ENCODE measurements at regions not wholly inside any gene's neighbourhood (a gene's known extent, or its start where the extent isn't known, plus 50 kb on each side); places are given as distances from the start of the nearest gene placed in this dataset.

DNA sequence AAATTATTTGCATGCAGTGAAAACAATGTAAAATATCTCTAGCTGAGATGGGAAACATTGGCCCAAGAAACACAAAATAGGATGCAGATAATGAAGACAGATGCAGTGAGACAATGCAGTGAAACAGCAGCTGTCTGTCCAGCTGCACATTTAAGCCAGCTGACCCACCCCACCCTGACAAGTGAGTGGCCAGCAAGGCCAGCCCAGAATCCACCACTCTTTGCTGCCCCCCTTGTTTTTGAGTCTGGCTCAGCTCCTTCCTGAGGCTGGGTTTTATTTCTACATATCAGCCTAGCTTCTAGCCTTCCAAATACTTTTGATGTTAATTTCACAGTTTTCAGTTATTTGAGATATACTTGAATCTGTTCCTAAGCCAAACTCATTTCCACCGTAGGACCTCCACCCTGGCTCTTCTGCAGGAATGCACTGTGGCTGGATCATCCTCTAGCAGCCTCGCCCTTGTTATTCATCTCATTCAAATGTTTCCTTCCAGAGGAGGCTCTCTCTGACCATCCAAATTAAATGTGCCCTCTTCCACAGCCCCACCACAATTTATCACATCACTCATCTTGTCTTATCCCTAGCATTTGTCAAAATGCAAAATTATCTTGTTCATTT is 154.1 kb upstream of the POU2AF2 start:
- DNase-seq: no peak

DNA sequence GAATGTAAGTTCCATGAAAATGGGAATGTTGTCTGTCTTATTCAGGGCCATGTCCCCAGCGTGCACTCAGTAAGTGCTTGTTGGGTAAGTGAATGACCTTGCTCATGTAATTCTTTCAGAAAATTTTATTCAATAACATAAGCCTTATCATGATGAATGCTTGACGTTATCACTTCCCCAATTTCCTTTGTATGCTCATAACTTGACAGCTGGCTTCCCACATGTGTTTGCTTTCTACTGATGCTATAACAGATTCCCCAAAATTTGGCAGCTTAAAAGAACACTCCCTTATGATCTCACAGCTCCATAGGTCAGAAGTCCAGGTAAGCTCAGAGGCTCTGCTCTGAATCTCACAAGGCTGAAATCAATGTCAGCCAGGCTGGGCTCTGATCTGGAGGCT is 155.8 kb upstream of the POU2AF2 start:
- DNase-seq: no peak

DNA sequence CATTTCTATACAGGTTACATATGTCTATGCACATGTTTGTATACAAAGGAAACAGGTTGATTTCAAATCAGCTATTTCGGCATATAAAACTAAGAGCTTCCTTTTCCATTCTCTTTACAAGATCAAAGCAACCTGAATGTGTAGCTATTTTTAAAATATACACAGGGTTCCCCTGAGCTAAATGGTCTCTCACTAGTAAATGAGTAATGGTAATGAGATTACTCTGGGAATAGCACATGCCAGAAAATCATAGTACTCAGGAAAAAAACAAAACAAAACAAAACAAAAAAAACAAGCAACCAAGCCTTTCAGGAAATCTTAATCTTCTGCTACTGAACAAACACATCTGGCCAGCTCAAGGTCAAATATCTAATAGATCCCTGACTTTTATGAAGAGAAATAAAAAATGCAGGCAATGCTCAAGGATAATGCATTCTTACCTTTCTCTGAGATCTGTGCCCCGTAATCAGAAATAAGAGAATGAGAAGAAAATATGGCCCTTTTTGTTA is 156.6 kb upstream of the POU2AF2 start:
- DNase-seq: no peak

DNA sequence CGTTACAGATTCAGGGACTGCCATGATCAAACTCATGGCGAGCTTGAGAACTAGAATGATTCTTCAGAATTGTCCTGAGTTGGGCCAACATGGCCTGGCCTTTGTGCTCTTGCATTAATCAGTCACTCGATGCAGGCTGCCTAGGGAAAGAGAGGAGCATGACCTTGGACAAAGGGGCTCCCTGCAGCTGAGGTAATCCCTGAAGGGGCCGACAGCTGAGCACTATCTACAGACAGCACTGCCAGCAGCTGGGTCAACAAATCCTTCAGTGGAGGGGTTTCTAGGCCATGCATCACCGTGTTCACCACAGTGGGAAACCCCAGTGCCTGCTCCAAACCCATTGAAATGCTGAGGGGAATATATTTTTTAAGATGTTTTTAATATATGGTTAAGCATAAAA is 159.5 kb upstream of the POU2AF2 start:
- DNase-seq: no peak

- no peak for DNase-seq
Measured at GRCh38 chr11:111082664-111083063, 162.9 kb upstream of the POU2AF2 start.

- DNase-seq: no peak
Measured at GRCh38 chr11:111081021-111081511, 164.5 kb upstream of the POU2AF2 start.

DNA sequence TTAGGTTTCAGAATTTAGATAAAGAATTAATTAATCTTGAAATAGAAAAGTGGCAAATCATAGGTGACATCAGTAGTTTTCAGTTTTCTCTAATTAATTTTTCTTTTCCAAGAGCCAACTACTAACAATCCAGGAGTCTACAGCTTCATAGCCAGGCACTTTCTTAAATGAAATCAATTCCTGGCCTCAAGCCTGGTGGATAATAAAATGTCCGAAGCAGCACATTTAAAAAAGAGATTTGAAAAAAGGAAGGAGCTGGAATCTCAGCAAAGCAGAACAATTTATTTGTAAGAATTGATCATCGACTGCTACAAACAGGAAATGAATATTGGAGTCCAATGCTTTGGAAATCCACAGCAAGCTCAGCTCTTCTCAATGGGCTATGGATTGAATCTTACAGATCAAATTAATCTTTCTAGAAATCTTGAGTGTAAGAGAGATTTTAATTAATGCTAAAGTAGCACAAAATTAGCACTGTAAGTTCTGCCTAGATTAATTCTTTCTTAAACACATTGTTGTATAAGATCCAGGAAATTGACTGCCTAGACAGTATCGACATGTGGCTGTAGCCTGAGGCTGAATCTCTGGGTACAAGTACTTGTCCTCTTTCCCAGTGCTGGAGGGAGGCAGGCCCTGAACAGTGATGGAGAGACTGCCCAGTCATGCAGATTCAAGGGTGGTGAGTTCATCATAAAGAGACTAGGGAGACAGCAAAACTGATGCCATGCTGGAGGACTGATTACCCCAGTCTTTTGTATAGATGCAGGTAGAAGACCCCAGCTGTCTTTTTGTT is 167.8 kb upstream of the POU2AF2 start:
- no peak for DNase-seq

GRCh38 chr11:111069066-111069465 is 176.5 kb upstream of the POU2AF2 start:
- DNase-seq: no peak

DNA sequence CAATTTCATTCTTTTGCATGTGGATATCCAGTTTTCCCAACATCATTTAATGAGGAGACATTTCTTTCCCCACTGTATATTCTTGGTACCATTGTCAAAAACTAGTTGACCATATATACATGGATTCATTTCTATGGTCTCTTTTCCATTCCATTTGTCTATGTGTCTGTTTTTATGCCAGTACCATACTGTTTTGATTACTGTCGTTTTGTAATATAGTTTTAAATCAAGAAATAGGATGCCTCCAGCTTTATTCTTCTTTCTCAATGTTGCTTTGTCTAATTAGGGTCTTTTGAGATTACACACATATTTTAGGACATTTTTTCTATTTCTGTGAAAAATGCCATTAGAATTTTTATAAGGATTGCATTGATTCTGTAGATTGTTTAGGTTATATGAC is 177.5 kb upstream of the POU2AF2 start:
- no peak for DNase-seq

GRCh38 chr11:111066846-111067245 is 178.7 kb upstream of the POU2AF2 start:
- DNase-seq: no peak

DNA sequence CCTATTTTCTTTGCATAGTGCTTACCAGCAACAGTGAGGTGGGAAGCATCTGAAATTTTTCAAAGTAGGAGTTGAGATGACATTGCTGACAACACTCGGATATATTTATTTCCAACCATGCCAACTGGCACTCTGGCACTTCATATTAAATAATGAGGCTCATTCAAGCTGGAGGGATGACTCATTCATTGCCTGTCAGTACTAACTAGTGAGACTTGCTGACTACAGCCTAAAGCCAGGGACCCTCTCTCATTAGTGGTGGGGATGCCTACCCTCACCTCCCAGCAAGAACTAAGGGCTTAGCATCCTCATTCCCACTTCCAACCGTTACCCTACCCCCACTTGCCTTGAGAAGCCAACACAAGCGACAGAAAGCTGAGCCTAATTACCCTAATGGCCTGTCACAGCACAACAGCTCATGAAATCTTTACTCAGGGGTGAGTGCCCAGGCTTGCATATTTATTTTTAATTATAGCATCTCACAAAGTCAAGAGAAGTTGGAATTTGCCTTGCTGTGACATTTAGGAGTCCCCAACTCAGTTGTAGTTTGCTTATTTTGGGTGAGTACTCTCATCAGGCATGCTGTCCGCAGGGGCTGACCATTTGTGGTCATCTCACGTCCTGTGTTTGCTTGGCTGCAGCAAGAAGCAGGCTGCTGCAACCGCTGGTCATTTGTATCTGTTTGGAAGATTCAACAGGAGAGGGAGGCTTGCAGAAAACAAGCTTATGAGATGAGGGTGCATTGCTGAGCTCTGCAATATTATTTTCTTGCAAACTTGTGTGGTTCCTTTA is 181.6 kb upstream of the POU2AF2 start:
- DNase-seq: no peak

DNA sequence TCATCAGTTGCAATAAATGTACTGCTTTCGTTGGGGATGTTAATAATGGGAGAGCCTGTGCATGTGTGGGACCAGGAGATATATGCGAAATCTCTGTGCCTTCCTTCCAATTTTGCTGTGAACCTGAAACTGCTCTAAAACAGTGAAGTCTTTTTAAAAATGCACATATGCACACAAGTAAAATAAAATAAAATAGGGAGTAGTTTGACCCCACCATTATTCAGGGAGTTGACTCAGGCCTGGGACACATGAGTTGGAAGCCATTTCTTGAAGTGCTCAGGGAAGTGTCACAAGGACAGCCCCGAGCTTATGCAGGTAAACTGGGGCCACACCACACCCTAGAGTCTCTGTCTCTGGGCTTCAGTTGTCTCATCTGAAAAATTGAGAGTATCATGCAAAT is 183.1 kb upstream of the POU2AF2 start:
- DNase-seq: no peak

GRCh38 chr11:111059726-111060125 is 185.8 kb upstream of the POU2AF2 start:
- DNase-seq: no peak

GRCh38 chr11:111049131-111049530 is 196.4 kb upstream of the POU2AF2 start:
- no peak for DNase-seq

DNA sequence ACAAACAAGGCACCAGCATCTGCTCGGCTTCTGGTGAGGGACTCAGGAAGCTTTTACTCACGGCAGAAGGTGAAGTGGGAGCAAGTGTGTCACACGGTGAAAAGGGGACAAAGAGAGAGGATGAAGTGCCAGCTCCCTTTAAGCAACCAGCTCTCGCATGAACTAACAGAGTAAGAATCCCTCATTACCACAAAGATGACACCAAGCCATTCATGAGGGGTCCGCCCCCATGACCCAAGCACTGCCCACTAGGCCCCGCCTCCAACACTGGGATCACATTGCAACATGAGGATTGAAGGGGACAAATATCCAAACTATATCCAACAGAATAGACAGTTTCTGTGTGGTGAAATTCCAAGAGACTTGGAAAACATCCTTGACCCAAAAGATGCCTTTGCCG is 198.2 kb upstream of the POU2AF2 start:
- no peak for DNase-seq

- DNase-seq: no peak
Measured at GRCh38 chr11:111046291-111046690, 199.2 kb upstream of the POU2AF2 start.

GRCh38 chr11:111045874-111046273 is 199.7 kb upstream of the POU2AF2 start:
- DNase-seq: no peak

DNA sequence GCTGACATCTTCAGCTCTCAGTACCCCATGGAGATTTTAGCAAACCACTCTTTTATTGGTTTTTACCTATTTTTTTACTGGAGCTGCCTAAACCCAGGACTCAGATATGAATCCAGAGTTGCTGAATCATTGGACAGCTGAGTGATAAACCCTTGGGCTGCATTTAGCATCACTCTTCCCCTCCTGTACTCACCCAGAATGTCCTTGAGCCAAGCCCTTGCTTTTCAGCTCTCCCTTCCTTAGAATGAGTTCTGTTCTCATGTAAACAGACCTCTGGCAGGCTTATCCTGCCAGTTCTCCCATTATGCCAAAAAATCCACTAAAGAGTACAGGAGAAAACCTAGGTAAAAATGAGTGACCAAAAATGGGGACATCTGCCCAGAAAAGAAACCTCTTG is 200.1 kb upstream of the POU2AF2 start:
- DNase-seq: no peak

- no peak for DNase-seq
Measured at GRCh38 chr11:111044751-111045406, 200.6 kb upstream of the POU2AF2 start.

DNA sequence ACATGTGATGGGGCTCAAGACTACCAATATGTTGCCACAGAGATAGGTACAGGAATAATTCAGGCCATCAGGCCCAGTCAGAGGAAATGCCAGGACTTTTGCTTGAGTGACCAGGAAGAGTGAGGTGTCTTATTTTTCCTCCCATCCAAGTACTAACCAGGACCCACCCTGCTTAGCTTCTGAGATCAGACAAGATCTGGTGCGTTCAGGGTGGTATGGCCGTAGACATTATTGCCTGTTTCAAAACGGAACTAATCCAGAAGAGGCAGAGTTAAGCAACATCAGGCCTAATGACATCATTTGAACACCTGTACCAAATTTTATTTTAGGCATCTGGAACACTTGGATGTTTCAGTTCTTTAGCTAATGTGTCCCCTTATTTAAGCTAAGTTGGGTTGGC is 205.5 kb upstream of the POU2AF2 start:
- no peak for DNase-seq

DNA sequence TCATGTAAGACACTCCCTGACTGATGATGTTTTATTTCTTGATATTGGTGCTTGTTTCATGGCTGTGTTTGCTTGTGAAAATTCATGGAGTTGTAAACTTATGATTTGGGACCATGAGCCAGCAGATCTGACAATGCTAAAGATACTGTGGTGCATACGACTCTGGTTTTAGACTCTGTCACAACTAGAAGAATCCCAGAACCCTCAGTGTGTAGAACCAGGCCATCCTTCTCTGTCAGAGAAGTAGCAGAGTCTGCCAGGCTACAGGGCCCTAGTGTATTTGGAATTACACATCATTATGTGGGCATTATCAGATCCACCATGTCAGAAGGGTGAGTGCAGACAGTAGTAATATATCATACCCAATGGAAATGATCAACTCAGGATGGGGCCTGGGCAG is 209.8 kb upstream of the POU2AF2 start:
- DNase-seq: no peak

- DNase-seq: no peak
Measured at GRCh38 chr11:111026241-111026640, 219.3 kb upstream of the POU2AF2 start.

DNA sequence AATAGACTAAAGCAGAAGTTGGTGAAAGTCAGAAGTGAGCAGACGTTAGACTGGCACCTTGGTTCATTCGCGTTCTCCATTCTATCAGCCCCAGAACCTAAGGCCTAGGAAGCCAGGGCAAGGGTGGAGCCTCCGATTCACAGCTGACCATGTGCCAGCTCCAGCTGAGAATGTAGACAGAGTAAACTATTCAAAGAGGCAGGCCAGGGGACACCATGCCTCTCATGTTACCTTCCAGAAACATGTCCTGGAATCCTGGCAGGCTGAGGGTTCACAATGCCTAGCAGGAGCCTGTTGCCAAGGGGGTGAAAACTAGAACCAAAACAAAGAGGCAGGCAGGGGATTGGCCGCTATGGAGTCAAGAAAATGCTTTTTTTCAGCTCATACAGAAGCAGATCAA is 224.4 kb upstream of the POU2AF2 start:
- DNase-seq: no peak
